Uterus (tissue), 3 donors: ENCODE measurements at regions not wholly inside any gene's neighbourhood (a gene's known extent, or its start where the extent isn't known, plus 50 kb on each side); places are given as distances from the start of the nearest gene placed in this dataset.

Experiments
- DNase-seq, 2 donors: peaks; one replicate each; pipeline ENCODE4 v3.0.0-alpha.2; 2019 to 2020
- H3K27ac ChIP-seq, 2 donors: fragments of 200-600 bp; sonication (generic); 1 replicate in 1 of 2; 2 replicates in 1 of 2; pipeline ENCODE4 v1.5.1; 2016 to 2018
- H3K27me3 ChIP-seq, 2 donors: fragments of 200-600 bp; sonication (generic); one replicate each; pipeline ENCODE4 v1.5.1; 2018 to 2019; ENCODE audit warnings: control low read depth in 1 of 2
- H3K36me3 ChIP-seq, 2 donors: fragments of 200-600 bp; sonication (generic); one replicate each; pipeline ENCODE4 v1.5.1; 2019; ENCODE audit warnings: control low read depth in 1 of 2
- H3K4me1 ChIP-seq, 2 donors: fragments of 200-600 bp; sonication (generic); one replicate each; pipeline ENCODE4 v1.5.1; 2018 to 2019; ENCODE audit warnings: control low read depth in 1 of 2
- H3K4me3 ChIP-seq, 2 donors: fragments of 200-600 bp; sonication (generic); 1 replicate in 1 of 2; 2 replicates in 1 of 2; pipeline ENCODE4 v1.5.1; 2018 to 2019; ENCODE audit warnings: mild to moderate bottlenecking in 1 of 2
- H3K9me3 ChIP-seq, 2 donors: fragments of 200-600 bp; sonication (generic); one replicate each; pipeline ENCODE4 v1.5.1; 2019; ENCODE audit warnings: control low read depth in 1 of 2
- CTCF ChIP-seq, 4 experiments: fragments of 200-600 bp in 2 of 4; fragments of 450-650 bp in 2 of 4; sonication (generic) in 2 of 4; IDR thresholded peaks; one replicate each; pipeline ENCODE4 v1.5.1; 2016 to 2019; ENCODE audit warnings: antibody characterized with exemption in 4 of 4, mild to moderate bottlenecking in 2 of 4, moderate library complexity in 1 of 4
- POLR2A ChIP-seq, 2 donors: fragments of 450-650 bp; IDR thresholded peaks; one replicate each; pipeline ENCODE4 v1.6.1; 2016; ENCODE audit warnings: antibody characterized with exemption in 2 of 2, mild to moderate bottlenecking in 1 of 2, moderate library complexity in 1 of 2
- intact Hi-C: fragments of 100-400 bp; cut with DNase I; formaldehyde crosslinking; loops from one replicate; pipeline ENCODE4 v1.15.1; 2023; ENCODE audit warnings: low total_unique reads
- donor health status: DM: yes; HTN: yes; CAD: no.

DNA sequence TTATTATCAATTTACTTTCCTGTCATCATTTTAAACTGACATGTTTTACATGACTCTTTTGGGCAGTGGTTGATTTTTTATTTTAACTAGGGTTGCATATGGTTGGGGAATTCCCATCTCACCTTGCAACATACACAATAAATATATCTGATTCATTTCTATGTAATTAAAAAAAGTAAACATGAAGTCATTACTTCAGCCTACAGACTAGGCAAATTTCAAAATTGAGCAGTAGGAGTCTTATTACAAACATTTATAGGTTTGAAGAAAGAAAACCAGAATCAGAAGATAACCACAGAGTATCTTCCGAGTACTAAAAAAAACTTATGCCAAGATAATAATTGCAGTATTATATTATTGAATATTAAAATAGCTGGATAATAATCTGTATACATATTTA lies 377.0 kb upstream of the VRK2 start:
- DNase-seq, result no peak
- TF ChIP-seq CTCF (IDR thresholded peaks at IDR 0.05) (no peak), POLR2A (IDR thresholded peaks at IDR 0.05) (no peak)
- Histone ChIP-seq H3K9me3 (no peaks in the 10 kb centered on the region), H3K4me1 (no peaks in the 10 kb centered on the region), H3K27ac (no peak overlapping the region), H3K27me3 (no peaks in the 10 kb centered on the region), H3K4me3 (no peak overlapping the region), H3K36me3 (no peaks in the 10 kb centered on the region)
- intact Hi-C loops, result no loop called here

DNA sequence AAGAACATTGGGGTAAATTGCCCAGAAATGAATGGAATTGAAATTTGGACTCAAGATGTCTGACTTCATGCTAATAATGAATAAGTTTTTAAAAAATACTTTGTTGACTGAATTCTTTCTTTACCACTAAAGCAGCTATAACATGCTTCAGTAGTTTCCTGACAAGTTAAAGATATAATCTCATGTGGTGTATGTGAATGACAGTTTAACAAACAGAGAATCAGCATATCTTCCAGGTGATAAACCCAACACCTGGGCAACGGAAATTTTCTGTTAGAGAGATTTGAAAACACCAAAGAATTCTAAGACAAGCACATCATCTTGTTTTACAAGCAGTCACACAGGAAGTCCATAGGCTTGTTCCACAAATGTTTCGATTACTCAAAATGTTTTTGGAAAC lies 372.6 kb upstream of the VRK2 start:
- no peak for DNase-seq
- H3K36me3 ChIP-seq, result no peaks in the 10 kb centered on the region
- H3K27ac ChIP-seq, result no peak overlapping the region
- H3K4me1 ChIP-seq, result no peaks in the 10 kb centered on the region
- no peak for TF ChIP-seq CTCF (IDR thresholded peaks at IDR 0.05)
- TF ChIP-seq POLR2A (IDR thresholded peaks at IDR 0.05), result no peak
- H3K27me3 ChIP-seq, result no peaks in the 10 kb centered on the region
- intact Hi-C loops, result no loop called here
- no peak overlapping the region for H3K4me3 ChIP-seq
- no peaks in the 10 kb centered on the region for H3K9me3 ChIP-seq

DNA sequence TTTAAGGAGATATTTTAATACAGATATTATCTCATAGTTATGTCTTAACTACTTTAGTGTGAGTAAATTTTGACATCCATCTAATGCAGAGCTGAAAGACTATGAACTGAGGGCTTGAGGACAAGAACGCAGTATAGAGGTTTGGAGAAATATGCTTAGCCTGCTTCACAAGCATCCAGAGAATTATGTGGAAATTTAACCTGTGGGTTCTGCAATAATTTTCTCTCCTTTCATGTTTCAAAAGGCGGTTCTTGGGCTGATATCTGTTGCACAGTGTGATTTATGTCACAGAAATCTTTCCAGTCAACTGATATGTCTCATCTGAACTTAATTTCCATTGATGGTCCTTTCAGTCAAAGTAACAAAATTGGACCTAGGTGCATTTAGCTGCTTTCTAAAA lies 371.9 kb upstream of the VRK2 start:
- H3K27ac ChIP-seq, result no peak overlapping the region
- H3K27me3 ChIP-seq, result no peaks in the 10 kb centered on the region
- no peaks in the 10 kb centered on the region for H3K36me3 ChIP-seq
- no peak overlapping the region for H3K4me3 ChIP-seq
- no peaks in the 10 kb centered on the region for H3K4me1 ChIP-seq
- no peaks in the 10 kb centered on the region for H3K9me3 ChIP-seq
- no peak for DNase-seq
- no peak for TF ChIP-seq CTCF (IDR thresholded peaks at IDR 0.05)
- TF ChIP-seq POLR2A (IDR thresholded peaks at IDR 0.05), result no peak
- intact Hi-C loops, result no loop called here

- Histone ChIP-seq H3K9me3 (no peaks in the 10 kb centered on the region), H3K36me3 (no peaks in the 10 kb centered on the region), H3K27me3 (no peaks in the 10 kb centered on the region), H3K4me3 (no peak overlapping the region), H3K27ac (no peak overlapping the region), H3K4me1 (no peaks in the 10 kb centered on the region)
- no peak for TF ChIP-seq CTCF (IDR thresholded peaks at IDR 0.05)
- no peak for TF ChIP-seq POLR2A (IDR thresholded peaks at IDR 0.05)
- intact Hi-C loops, result no loop called here
- no peak for DNase-seq
Measured at GRCh38 chr2:57677296-57677695, 369.3 kb upstream of the VRK2 start.

DNA sequence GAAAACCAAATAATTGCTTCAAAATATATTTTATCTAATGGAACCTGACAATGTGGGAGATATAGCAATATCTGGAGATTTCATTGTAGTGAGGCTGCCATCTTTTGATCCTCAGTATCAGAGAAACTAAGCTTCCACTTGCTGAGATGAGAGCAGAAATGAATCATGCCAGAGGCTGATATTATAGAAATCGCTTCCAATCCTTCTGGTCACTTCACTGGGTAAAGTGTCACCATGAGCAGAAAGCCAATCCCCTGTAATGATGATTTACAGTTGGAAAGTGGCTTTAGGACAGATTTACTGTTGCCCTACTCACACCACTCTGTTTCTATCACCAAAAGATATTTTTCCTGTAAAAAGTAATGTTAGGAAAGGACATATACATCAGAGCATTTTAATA lies 365.0 kb upstream of the VRK2 start:
- Histone ChIP-seq H3K4me1 (no peaks in the 10 kb centered on the region), H3K36me3 (no peaks in the 10 kb centered on the region), H3K27me3 (no peaks in the 10 kb centered on the region), H3K4me3 (no peak overlapping the region), H3K9me3 (no peaks in the 10 kb centered on the region), H3K27ac (no peak overlapping the region)
- no peak for DNase-seq
- intact Hi-C loops, result no loop called here
- TF ChIP-seq CTCF (IDR thresholded peaks at IDR 0.05), result no peak
